Ovary (tissue), 3 donors: ENCODE measurements at regions not wholly inside any gene's neighbourhood (a gene's known extent, or its start where the extent isn't known, plus 50 kb on each side); places are given as distances from the start of the nearest gene placed in this dataset.

Experiments used
- CTCF ChIP-seq, 3 donors: fragments of 450-650 bp in 2 of 3; fragments of 200-600 bp in 1 of 3; IDR thresholded peaks; one replicate each; pipeline versions ENCODE4 v1.5.1 to v1.8.0; 2016 to 2022; ENCODE audit warnings: antibody characterized with exemption in 3 of 3, mild to moderate bottlenecking in 1 of 3
- EP300 ChIP-seq: sonication (generic); formaldehyde crosslinking; IDR thresholded peaks from one replicate; pipeline ENCODE4 v1.6.1; 2017; ENCODE audit warnings: antibody characterized with exemption
- POLR2A ChIP-seq: fragments of 450-650 bp; IDR thresholded peaks from one replicate; pipeline ENCODE4 v1.6.1; 2017; ENCODE audit warnings: antibody characterized with exemption, mild to moderate bottlenecking, moderate library complexity
- donor health status: DM: no; HTN: no; CAD: no.

DNA sequence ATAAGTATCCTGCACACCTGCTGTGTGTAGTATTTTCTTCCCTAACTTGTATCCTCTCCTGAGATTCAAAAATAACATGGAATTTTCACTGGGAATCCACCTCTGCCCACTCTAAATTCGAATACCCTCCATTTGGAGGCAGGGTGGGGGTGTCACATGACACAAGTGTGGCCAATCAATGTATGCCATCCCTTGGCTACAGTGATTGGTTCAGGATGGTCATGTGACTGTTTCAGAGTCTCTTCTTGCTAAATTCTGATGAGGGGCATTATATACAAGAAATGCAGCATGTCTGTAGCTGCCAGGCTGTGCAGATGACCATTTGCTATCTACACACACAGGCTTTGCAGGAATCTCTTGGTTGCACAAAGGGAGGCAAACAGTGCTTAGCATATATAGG is 86.8 kb upstream of the TMEM132C start:
- TF ChIP-seq CTCF (IDR thresholded peaks at IDR 0.05): no peak
- TF ChIP-seq POLR2A: no peak
- no peak for TF ChIP-seq EP300
